ENCODE measurements at regions not wholly inside any gene's neighbourhood (a gene's known extent, or its start where the extent isn't known, plus 50 kb on each side); places are given as distances from the start of the nearest gene placed in this dataset.
A peak's percentile ranks its signal among the peaks of the same experiment; 100 is the strongest.

DNA sequence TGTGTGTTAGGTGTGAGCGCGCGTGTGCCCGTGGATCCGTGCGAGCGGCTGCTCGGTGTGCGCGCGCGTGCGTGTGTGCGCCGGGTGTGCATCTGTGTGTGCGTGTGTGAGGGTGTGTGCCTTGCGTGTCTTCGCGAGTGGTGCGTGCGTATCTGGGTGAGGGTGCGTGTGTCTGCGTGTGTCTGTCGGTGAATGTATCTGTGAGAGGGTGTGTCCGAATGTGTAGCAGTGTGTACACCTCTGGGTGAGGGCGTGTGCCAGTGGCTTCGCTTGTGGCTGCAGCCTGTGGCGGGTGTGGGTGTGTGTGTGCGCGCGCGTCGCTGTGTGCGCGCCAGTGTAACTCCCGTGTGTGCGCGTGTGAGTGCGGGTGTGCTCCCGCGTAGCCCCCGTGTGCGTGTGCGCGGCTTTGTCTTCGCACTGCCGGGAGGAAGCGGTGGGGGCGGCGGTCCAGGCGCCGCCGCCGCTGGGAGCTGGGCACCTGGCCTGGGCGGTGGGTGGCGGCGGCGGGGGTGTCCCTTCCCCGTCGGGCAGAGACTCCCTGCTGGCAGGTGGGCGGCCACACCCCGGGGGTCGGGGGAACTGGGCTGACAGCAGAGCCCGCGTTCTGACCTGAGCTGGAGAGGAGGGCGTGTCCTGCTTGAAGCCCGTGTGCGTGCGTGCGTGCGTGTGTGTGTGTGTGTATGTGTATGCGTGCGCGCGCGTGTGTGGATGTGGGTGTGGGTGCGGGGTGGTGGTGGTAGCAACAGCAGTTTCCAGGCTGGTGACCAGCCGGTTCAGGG, 61.3 kb upstream of the EPB41L1 start:
- H3K27ac ChIP-seq, result peak overlapping the region; percentile 39 to 63
- DNase-seq (ENCODE audit: low spot score), result peak; percentile 43
- intact Hi-C loops (cut with DNase I), result no loop called here
- no peaks in the 10 kb centered on the region for H3K9me3 ChIP-seq
- H3K4me1 ChIP-seq (replicated peaks), result no peaks in the 10 kb centered on the region
- H3K36me3 ChIP-seq, result no peaks in the 10 kb centered on the region
- peak; percentile 11 for TF ChIP-seq POLR2A (IDR thresholded peaks at IDR 0.05)
- TF ChIP-seq POLR2AphosphoS5 (IDR thresholded peaks at IDR 0.05), result no peak
- peak overlapping the region; percentile 57 to 68 for H3K4me3 ChIP-seq
- no peaks in the 10 kb centered on the region for H3K27me3 ChIP-seq (replicated peaks; ENCODE audit: insufficient read depth)
- WGBS, result 1% methylated on average over 62 of the region's 78 CpGs

DNA sequence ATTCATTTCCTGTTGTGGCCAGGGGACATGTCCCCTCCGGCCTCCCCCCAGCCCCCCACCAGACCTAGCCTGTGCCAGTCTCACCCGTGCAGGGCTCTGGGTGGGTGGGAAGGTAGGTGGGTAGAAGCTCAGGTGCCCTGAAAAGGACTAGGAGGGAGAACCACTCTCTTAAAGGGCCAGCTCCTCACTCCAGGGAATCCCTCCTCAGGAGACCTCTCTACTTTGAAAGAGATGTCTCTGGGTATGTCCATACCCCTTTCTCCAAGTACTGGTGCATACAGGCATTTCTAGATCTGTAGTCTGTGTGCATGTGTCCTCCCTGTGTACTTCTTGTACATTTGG, 60.8 kb upstream of the EPB41L1 start:
- Histone ChIP-seq H3K27me3 (replicated peaks; ENCODE audit: insufficient read depth) (no peaks in the 10 kb centered on the region), H3K4me3 (peak overlapping the region; percentile 57 to 68), H3K9me3 (no peaks in the 10 kb centered on the region), H3K4me1 (replicated peaks) (no peaks in the 10 kb centered on the region), H3K36me3 (no peaks in the 10 kb centered on the region), H3K27ac (peak overlapping the region; percentile 39 to 63)
- TF ChIP-seq POLR2A (IDR thresholded peaks at IDR 0.05), result no peak
- TF ChIP-seq, protein P1, sequence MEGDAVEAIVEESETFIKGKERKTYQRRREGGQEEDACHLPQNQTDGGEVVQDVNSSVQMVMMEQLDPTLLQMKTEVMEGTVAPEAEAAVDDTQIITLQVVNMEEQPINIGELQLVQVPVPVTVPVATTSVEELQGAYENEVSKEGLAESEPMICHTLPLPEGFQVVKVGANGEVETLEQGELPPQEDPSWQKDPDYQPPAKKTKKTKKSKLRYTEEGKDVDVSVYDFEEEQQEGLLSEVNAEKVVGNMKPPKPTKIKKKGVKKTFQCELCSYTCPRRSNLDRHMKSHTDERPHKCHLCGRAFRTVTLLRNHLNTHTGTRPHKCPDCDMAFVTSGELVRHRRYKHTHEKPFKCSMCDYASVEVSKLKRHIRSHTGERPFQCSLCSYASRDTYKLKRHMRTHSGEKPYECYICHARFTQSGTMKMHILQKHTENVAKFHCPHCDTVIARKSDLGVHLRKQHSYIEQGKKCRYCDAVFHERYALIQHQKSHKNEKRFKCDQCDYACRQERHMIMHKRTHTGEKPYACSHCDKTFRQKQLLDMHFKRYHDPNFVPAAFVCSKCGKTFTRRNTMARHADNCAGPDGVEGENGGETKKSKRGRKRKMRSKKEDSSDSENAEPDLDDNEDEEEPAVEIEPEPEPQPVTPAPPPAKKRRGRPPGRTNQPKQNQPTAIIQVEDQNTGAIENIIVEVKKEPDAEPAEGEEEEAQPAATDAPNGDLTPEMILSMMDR (IDR thresholded peaks at IDR 0.05), result no peak
- no peak for TF ChIP-seq POLR2AphosphoS5 (IDR thresholded peaks at IDR 0.05)
- intact Hi-C loops (cut with DNase I), result no loop called here
- DNase-seq (ENCODE audit: low spot score), result no peak
- WGBS, result 0% methylated on average over 2 of the region's 2 CpGs

DNA sequence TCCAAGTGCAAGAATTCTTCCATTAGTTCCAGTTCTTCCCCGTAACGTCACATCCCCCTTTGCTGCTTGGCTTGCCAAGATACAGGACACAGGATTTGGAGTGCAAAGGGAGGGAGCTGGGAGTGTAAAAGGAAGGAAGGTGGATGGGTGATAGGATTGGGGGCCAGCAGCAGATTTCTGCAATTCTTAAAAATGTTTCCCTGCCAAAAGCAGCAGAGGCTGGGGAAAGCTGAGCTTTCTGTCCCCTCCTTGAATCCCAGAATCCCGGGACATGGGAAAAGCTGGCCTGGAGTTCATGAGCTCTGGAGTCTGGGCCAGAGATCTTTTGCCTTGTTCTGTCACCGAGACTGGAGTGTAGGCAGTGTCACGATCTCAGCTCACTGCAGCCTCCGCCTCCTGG, 60.0 kb upstream of the EPB41L1 start:
- 34% methylated on average over 6 of the region's 6 CpGs for WGBS
- H3K36me3 ChIP-seq, result no peaks in the 10 kb centered on the region
- intact Hi-C loops (cut with DNase I), result no loop called here
- H3K27me3 ChIP-seq (replicated peaks; ENCODE audit: insufficient read depth), result no peaks in the 10 kb centered on the region
- no peaks in the 10 kb centered on the region for H3K9me3 ChIP-seq
- DNase-seq (ENCODE audit: low spot score), result no peak
- TF ChIP-seq, protein P1 (IDR thresholded peaks at IDR 0.05), result no peak
- peak; percentile 8 for TF ChIP-seq POLR2AphosphoS5 (IDR thresholded peaks at IDR 0.05)
- H3K4me1 ChIP-seq (replicated peaks), result no peaks in the 10 kb centered on the region
- peak overlapping the region in 1 of 2 donors; percentile 63 for H3K27ac ChIP-seq
- H3K4me3 ChIP-seq, result peak overlapping the region in 1 of 2 donors; percentile 68

DNA sequence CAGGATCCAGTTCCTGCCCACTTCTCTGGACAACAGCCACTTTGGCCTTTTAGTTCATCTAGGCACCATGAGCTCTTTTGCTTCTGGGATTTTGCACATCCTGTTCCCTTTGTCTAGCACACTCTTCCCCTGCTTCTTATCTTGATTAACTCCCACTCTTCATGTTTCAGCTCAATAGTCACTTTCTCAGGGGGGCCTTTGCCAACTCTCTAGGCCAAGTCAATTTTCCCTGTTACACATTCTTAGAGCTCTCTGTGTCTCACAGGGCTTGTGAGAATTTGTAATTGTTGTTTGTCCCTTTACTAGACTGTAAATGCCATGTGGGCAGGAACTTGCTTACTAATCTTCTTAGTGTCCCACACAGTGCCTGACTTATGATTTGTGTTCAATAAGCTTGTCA, 58.1 kb upstream of the EPB41L1 start:
- no peaks in the 10 kb centered on the region for H3K27me3 ChIP-seq (replicated peaks; ENCODE audit: insufficient read depth)
- H3K9me3 ChIP-seq, result no peaks in the 10 kb centered on the region
- DNase-seq (ENCODE audit: low spot score), result no peak
- H3K27ac ChIP-seq, result no peak overlapping the region
- no peak overlapping the region for H3K4me3 ChIP-seq
- H3K36me3 ChIP-seq, result no peaks in the 10 kb centered on the region
- intact Hi-C loops (cut with DNase I), result no loop called here
- no peaks in the 10 kb centered on the region for H3K4me1 ChIP-seq (replicated peaks)
- TF ChIP-seq POLR2A (IDR thresholded peaks at IDR 0.05) (no peak), POLR2AphosphoS5 (IDR thresholded peaks at IDR 0.05) (no peak)
- TF ChIP-seq, protein P1 (IDR thresholded peaks at IDR 0.05), result no peak

DNA sequence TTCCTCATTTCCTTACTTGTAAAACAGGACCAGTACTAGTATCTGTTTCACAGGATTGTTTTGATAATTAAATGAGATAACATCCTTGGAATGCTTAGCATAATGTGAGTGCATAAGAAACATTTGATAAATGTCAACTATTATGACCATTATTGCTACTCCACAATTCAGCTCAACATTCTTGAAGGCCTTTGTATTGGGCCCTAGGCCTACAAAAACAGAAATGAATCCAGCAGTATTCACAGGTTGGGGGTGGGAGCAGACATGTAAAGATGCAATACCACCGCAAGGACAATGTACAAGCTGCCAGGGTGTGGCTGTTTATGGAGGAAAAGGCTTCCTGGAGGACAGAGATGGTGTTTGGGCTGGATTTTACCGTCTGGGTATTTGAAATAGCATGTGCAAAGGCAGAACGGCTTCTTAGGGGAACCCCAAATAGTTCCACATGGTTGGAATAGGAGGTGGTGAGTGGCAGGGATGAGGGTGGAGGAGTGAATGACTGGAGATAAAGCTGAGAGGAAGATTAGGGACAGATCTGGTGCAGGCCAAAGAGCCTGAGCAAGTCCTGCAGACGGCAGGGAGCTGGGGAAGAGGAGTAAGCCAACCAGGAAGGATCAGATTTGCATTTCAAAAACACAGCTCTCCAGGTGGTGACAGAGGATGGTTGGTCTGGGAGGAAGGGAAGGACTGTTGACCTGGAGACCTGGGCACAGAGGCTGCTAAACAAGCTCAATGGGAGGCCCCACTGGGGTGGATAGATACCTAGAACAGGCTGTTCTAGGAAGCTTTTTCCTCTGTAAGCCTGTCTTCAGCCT, 57.0 kb upstream of the EPB41L1 start:
- intact Hi-C loops (cut with DNase I), result no loop called here
- H3K27ac ChIP-seq, result no peak overlapping the region
- no peaks in the 10 kb centered on the region for H3K9me3 ChIP-seq
- H3K4me3 ChIP-seq, result no peak overlapping the region
- TF ChIP-seq POLR2AphosphoS5 (IDR thresholded peaks at IDR 0.05) (no peak), POLR2A (IDR thresholded peaks at IDR 0.05) (no peak)
- TF ChIP-seq, protein P1 (IDR thresholded peaks at IDR 0.05), result no peak
- 65% methylated on average over 4 of the region's 4 CpGs for WGBS
- no peaks in the 10 kb centered on the region for H3K36me3 ChIP-seq
- no peak for DNase-seq (ENCODE audit: low spot score)
- no peaks in the 10 kb centered on the region for H3K4me1 ChIP-seq (replicated peaks)
- no peaks in the 10 kb centered on the region for H3K27me3 ChIP-seq (replicated peaks; ENCODE audit: insufficient read depth)

Data from prostate gland (tissue), 2 donors.